HG02938 (cell line): ENCODE measurements at regions not wholly inside any gene's neighbourhood (a gene's known extent, or its start where the extent isn't known, plus 50 kb on each side); places are given as distances from the start of the nearest gene placed in this dataset.
A peak's percentile ranks its signal among the peaks of the same experiment; 100 is the strongest.

ENCODE experiments used
- ATAC-seq: cut with Tn5 transposase; IDR thresholded peaks from one replicate; pipeline ENCODE4 v1.9.1; 2021; ENCODE audit warnings: mild to moderate bottlenecking, moderate library complexity; ENCODE audit not compliant: unreplicated experiment

GRCh38 chr1:221641811-221642210 lies 100.1 kb downstream of the DUSP10 start:
- no peak for ATAC-seq

- ATAC-seq: peak; percentile 70
Observed at GRCh38 chr1:221643404-221644144, 98.3 kb downstream of the DUSP10 start.

GRCh38 chr1:221644145-221644448 lies 97.8 kb downstream of the DUSP10 start:
- ATAC-seq: peak; percentile 2

- ATAC-seq: no peak
Observed at GRCh38 chr1:221644663-221645258, 97.1 kb downstream of the DUSP10 start.

- no peak for ATAC-seq
Observed at GRCh38 chr1:221648201-221648600, 93.7 kb downstream of the DUSP10 start.
